ENCODE measurements at regions not wholly inside any gene's neighbourhood (a gene's known extent, or its start where the extent isn't known, plus 50 kb on each side); places are given as distances from the start of the nearest gene placed in this dataset.

DNA sequence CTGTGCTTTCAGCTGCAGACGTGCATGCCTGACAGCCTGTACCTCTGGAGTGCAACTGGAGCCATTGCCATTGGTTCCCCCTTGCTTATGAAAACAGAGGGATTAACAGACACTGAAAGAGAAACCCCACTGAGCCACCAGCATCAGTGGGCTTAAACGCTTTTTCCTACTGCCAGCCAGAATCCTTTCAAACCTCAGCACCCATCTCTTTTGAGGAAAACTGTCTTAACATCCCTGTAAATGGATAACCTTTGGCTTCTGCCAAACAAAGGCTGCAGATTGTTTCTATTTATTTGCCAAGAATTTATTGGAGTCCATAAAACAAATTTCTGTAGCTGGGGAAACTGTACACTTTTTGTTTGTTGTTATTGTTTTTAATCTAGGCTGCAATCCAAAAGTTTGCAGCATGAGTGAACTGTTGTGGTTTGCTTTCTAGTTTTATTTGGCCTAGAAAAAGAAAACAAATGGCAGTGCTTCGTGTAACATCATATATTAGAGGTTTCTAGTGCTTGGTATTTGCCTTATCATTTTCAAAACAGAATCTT is 369.2 kb upstream of the IL12A start (continued):
- TF ChIP-seq, protein P1, sequence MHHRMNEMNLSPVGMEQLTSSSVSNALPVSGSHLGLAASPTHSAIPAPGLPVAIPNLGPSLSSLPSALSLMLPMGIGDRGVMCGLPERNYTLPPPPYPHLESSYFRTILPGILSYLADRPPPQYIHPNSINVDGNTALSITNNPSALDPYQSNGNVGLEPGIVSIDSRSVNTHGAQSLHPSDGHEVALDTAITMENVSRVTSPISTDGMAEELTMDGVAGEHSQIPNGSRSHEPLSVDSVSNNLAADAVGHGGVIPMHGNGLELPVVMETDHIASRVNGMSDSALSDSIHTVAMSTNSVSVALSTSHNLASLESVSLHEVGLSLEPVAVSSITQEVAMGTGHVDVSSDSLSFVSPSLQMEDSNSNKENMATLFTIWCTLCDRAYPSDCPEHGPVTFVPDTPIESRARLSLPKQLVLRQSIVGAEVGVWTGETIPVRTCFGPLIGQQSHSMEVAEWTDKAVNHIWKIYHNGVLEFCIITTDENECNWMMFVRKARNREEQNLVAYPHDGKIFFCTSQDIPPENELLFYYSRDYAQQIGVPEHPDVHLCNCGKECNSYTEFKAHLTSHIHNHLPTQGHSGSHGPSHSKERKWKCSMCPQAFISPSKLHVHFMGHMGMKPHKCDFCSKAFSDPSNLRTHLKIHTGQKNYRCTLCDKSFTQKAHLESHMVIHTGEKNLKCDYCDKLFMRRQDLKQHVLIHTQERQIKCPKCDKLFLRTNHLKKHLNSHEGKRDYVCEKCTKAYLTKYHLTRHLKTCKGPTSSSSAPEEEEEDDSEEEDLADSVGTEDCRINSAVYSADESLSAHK (tag by site-specific recombination; IDR thresholded peaks at IDR 0.05) = peak; percentile 92
- TF ChIP-seq ZNF266 (tag by site-specific recombination; IDR thresholded peaks at IDR 0.05; ENCODE audit: low read depth) = no peak
- TF ChIP-seq ZSCAN16 (tag by site-specific recombination; IDR thresholded peaks at IDR 0.05) = no peak
- 0 out of 2 replicates have a peak, but pooled peaks have one; percentile 31 for TF ChIP-seq IKZF3 (tag by site-specific recombination; IDR thresholded peaks at IDR 0.05)
- TF ChIP-seq GLI2 (tag by site-specific recombination; IDR thresholded peaks at IDR 0.05; ENCODE audit: borderline replicate concordance, low read depth) = peak; percentile 66
- no peak for TF ChIP-seq ZNF777 (tag by site-specific recombination; IDR thresholded peaks at IDR 0.05; ENCODE audit: borderline replicate concordance)
- TF ChIP-seq, protein P2, sequence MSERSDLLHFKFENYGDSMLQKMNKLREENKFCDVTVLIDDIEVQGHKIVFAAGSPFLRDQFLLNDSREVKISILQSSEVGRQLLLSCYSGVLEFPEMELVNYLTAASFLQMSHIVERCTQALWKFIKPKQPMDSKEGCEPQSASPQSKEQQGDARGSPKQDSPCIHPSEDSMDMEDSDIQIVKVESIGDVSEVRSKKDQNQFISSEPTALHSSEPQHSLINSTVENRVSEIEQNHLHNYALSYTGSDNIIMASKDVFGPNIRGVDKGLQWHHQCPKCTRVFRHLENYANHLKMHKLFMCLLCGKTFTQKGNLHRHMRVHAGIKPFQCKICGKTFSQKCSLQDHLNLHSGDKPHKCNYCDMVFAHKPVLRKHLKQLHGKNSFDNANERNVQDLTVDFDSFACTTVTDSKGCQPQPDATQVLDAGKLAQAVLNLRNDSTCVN (tag by site-specific recombination; optimal IDR thresholded peaks at IDR 0.05) = no peak
- no peak for TF ChIP-seq RBAK (tag by site-specific recombination; IDR thresholded peaks at IDR 0.05)
- TF ChIP-seq ZNF544 (tag by site-specific recombination; IDR thresholded peaks at IDR 0.05) = no peak
- TF ChIP-seq ZNF530 (tag by site-specific recombination; IDR thresholded peaks at IDR 0.05; ENCODE audit: low read depth) = no peak
- TF ChIP-seq, protein P3, sequence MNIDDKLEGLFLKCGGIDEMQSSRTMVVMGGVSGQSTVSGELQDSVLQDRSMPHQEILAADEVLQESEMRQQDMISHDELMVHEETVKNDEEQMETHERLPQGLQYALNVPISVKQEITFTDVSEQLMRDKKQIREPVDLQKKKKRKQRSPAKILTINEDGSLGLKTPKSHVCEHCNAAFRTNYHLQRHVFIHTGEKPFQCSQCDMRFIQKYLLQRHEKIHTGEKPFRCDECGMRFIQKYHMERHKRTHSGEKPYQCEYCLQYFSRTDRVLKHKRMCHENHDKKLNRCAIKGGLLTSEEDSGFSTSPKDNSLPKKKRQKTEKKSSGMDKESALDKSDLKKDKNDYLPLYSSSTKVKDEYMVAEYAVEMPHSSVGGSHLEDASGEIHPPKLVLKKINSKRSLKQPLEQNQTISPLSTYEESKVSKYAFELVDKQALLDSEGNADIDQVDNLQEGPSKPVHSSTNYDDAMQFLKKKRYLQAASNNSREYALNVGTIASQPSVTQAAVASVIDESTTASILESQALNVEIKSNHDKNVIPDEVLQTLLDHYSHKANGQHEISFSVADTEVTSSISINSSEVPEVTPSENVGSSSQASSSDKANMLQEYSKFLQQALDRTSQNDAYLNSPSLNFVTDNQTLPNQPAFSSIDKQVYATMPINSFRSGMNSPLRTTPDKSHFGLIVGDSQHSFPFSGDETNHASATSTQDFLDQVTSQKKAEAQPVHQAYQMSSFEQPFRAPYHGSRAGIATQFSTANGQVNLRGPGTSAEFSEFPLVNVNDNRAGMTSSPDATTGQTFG (tag by site-specific recombination; IDR thresholded peaks at IDR 0.05; ENCODE audit: borderline replicate concordance) = no peak
- TF ChIP-seq GLIS2 (tag by site-specific recombination; IDR thresholded peaks at IDR 0.05) = no peak
- TF ChIP-seq, protein P4, sequence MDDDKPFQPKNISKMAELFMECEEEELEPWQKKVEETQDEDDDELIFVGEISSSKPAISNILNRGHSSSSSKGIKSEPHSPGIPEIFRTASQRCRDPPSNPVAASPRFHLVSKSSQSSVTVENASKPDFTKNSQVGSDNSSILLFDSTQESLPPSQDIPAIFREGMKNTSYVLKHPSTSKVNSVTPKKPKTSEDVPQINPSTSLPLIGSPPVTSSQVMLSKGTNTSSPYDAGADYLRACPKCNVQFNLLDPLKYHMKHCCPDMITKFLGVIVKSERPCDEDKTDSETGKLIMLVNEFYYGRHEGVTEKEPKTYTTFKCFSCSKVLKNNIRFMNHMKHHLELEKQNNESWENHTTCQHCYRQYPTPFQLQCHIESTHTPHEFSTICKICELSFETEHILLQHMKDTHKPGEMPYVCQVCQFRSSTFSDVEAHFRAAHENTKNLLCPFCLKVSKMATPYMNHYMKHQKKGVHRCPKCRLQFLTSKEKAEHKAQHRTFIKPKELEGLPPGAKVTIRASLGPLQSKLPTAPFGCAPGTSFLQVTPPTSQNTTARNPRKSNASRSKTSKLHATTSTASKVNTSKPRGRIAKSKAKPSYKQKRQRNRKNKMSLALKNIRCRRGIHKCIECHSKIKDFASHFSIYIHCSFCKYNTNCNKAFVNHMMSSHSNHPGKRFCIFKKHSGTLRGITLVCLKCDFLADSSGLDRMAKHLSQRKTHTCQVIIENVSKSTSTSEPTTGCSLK (tag by site-specific recombination; IDR thresholded peaks at IDR 0.05) = no peak
- TF ChIP-seq ZNF133 (tag by site-specific recombination; IDR thresholded peaks at IDR 0.05) = no peak
- TF ChIP-seq ZNF426 (tag by site-specific recombination; IDR thresholded peaks at IDR 0.05) = 0 out of 2 replicates have a peak, but pooled peaks have one; percentile 4
- TF ChIP-seq, protein P5, sequence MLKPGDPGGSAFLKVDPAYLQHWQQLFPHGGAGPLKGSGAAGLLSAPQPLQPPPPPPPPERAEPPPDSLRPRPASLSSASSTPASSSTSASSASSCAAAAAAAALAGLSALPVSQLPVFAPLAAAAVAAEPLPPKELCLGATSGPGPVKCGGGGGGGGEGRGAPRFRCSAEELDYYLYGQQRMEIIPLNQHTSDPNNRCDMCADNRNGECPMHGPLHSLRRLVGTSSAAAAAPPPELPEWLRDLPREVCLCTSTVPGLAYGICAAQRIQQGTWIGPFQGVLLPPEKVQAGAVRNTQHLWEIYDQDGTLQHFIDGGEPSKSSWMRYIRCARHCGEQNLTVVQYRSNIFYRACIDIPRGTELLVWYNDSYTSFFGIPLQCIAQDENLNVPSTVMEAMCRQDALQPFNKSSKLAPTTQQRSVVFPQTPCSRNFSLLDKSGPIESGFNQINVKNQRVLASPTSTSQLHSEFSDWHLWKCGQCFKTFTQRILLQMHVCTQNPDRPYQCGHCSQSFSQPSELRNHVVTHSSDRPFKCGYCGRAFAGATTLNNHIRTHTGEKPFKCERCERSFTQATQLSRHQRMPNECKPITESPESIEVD (tag by site-specific recombination; IDR thresholded peaks at IDR 0.05) = peak; percentile 98

Data from HEK293 (cell line).